Colonic mucosa (tissue), 4 donors: ENCODE measurements at regions not wholly inside any gene's neighbourhood (a gene's known extent, or its start where the extent isn't known, plus 50 kb on each side); places are given as distances from the start of the nearest gene placed in this dataset.

Experiments
- DNase-seq: peaks from one replicate; pipeline ENCODE4 v3.0.0-alpha.2; 2020
- H3K27ac ChIP-seq: fragments of 200-600 bp; one replicate; pipeline ENCODE4 v1.8.0; 2021
- H3K27me3 ChIP-seq: fragments of 200-600 bp; one replicate; pipeline ENCODE4 v1.8.0; 2021
- H3K36me3 ChIP-seq: fragments of 200-600 bp; one replicate; pipeline ENCODE4 v1.8.0; 2021
- H3K4me1 ChIP-seq: fragments of 200-600 bp; one replicate; pipeline ENCODE4 v1.8.0; 2021; ENCODE audit warnings: mild to moderate bottlenecking
- H3K4me3 ChIP-seq: fragments of 200-600 bp; one replicate; pipeline ENCODE4 v1.8.0; 2021
- H3K9ac ChIP-seq, 2 donors: one replicate each; pipeline ENCODE4 v1.7.0; 2013; ENCODE audit warnings: control low read depth in 2 of 2, low read depth in 2 of 2, low read length in 2 of 2
- H3K9me3 ChIP-seq: fragments of 200-600 bp; one replicate; pipeline ENCODE4 v1.8.0; 2021
- CTCF ChIP-seq: fragments of 200-600 bp; IDR thresholded peaks from one replicate; pipeline ENCODE4 v1.8.0; 2022; ENCODE audit warnings: antibody characterized with exemption, mild to moderate bottlenecking
- intact Hi-C: fragments of 100-400 bp; cut with DNase I; formaldehyde crosslinking; loops from one replicate; pipeline ENCODE4 v1.14.1; 2022
- donor health status: healthy.
- donor health status: DM: no; HTN: no; CAD: no.
- donor health status: DM: no; HTN: no; CAD: no.

- TF ChIP-seq CTCF, result no peak
Measured at GRCh38 chr5:61262080-61262479, 70.0 kb upstream of the ZSWIM6 start.

GRCh38 chr5:61263072-61263471 lies 69.0 kb upstream of the ZSWIM6 start:
- Histone ChIP-seq H3K27me3 (no peaks in the 10 kb centered on the region), H3K36me3 (no peaks in the 10 kb centered on the region), H3K9me3 (no peaks in the 10 kb centered on the region), H3K4me3 (no peak overlapping the region), H3K27ac (no peak overlapping the region), H3K4me1 (no peaks in the 10 kb centered on the region), H3K9ac (no peak overlapping the region)
- intact Hi-C loops, result no loop called here
- DNase-seq, result no peak
- no peak for TF ChIP-seq CTCF

More at GRCh38 chr5:61262080-61262479, 70.0 kb upstream of the ZSWIM6 start:
- H3K4me1 ChIP-seq, result no peaks in the 10 kb centered on the region
- intact Hi-C loops, result no loop called here
- no peaks in the 10 kb centered on the region for H3K27me3 ChIP-seq
- H3K9ac ChIP-seq, result no peak overlapping the region
- no peaks in the 10 kb centered on the region for H3K9me3 ChIP-seq
- no peak for DNase-seq
- no peaks in the 10 kb centered on the region for H3K36me3 ChIP-seq
- H3K27ac ChIP-seq, result no peak overlapping the region
- H3K4me3 ChIP-seq, result no peak overlapping the region

GRCh38 chr5:61263561-61264272 lies 68.3 kb upstream of the ZSWIM6 start:
- no peak for TF ChIP-seq CTCF
- Histone ChIP-seq H3K4me1 (no peaks in the 10 kb centered on the region), H3K36me3 (no peaks in the 10 kb centered on the region), H3K9me3 (no peaks in the 10 kb centered on the region), H3K9ac (peak overlapping the region in 1 of 2 donors; percentile 15), H3K27me3 (no peaks in the 10 kb centered on the region), H3K27ac (no peak overlapping the region), H3K4me3 (no peak overlapping the region)
- no peak for DNase-seq
- intact Hi-C loops, result no loop called here

- TF ChIP-seq CTCF, result no peak
Measured at GRCh38 chr5:61264273-61264661, 67.8 kb upstream of the ZSWIM6 start.

GRCh38 chr5:61267116-61267515 lies 64.9 kb upstream of the ZSWIM6 start:
- H3K27me3 ChIP-seq, result no peaks in the 10 kb centered on the region
- no peaks in the 10 kb centered on the region for H3K9me3 ChIP-seq
- no peak overlapping the region for H3K27ac ChIP-seq
- no peak overlapping the region for H3K9ac ChIP-seq
- no peak for DNase-seq
- TF ChIP-seq CTCF, result no peak
- no peaks in the 10 kb centered on the region for H3K36me3 ChIP-seq
- no peak overlapping the region for H3K4me3 ChIP-seq
- intact Hi-C loops, result no loop called here
- no peaks in the 10 kb centered on the region for H3K4me1 ChIP-seq

More at GRCh38 chr5:61264273-61264661, 67.8 kb upstream of the ZSWIM6 start:
- no peaks in the 10 kb centered on the region for H3K9me3 ChIP-seq
- H3K4me3 ChIP-seq, result no peak overlapping the region
- no peaks in the 10 kb centered on the region for H3K27me3 ChIP-seq
- no peaks in the 10 kb centered on the region for H3K4me1 ChIP-seq
- H3K9ac ChIP-seq, result no peak overlapping the region
- no peak for DNase-seq
- H3K36me3 ChIP-seq, result no peaks in the 10 kb centered on the region
- intact Hi-C loops, result no loop called here
- no peak overlapping the region for H3K27ac ChIP-seq
